Left lung (tissue), 4 donors: ENCODE measurements at regions not wholly inside any gene's neighbourhood (a gene's known extent, or its start where the extent isn't known, plus 50 kb on each side); places are given as distances from the start of the nearest gene placed in this dataset.

ENCODE experiments used
- ATAC-seq: fragments of 200-7000 bp; cut with Tn5 transposase; one replicate; pipeline ENCODE4 v1.9.1; 2020; ENCODE audit warnings: moderate library complexity
- DNase-seq, 4 donors: peaks; one replicate each; pipeline ENCODE4 v3.0.0-alpha.2; 2013 to 2020
- H3K27ac ChIP-seq, 2 donors: fragments of 200-600 bp; sonication (generic) in 1 of 2; one replicate each; pipeline versions ENCODE4 v1.5.0 to v1.8.0; 2020 to 2021
- H3K27me3 ChIP-seq, 2 donors: fragments of 200-600 bp; sonication (generic) in 1 of 2; one replicate each; pipeline versions ENCODE4 v1.5.0 to v1.8.0; 2020 to 2021
- H3K36me3 ChIP-seq, 2 donors: fragments of 200-600 bp; sonication (generic) in 1 of 2; one replicate each; pipeline versions ENCODE4 v1.5.0 to v1.8.0; 2020 to 2021
- H3K4me1 ChIP-seq, 2 donors: fragments of 200-600 bp; one replicate each; pipeline ENCODE4 v1.8.0; 2021
- H3K4me3 ChIP-seq, 2 donors: fragments of 200-600 bp; sonication (generic) in 1 of 2; one replicate each; pipeline versions ENCODE4 v1.5.0 to v1.8.0; 2020 to 2021; ENCODE audit warnings: mild to moderate bottlenecking in 1 of 2
- H3K9me3 ChIP-seq, 2 donors: fragments of 200-600 bp; sonication (generic) in 1 of 2; one replicate each; pipeline versions ENCODE4 v1.5.0 to v1.8.0; 2020 to 2021
- intact Hi-C, 2 donors: fragments of 100-400 bp; cut with DNase I; formaldehyde crosslinking; loops; one replicate each; pipeline versions ENCODE4 v1.11.2 to v1.14.2; 2022
- TF ChIP-seq, protein P1 (sequence below), 2 donors: fragments of 200-600 bp; sonication (generic) in 1 of 2; IDR thresholded peaks; one replicate each; pipeline versions ENCODE4 v1.5.0 to v1.8.0; 2021; ENCODE audit warnings: antibody characterized with exemption in 2 of 2
- donor health status: DM: no; HTN: yes; CAD: no.
- donor health status: DM: no; HTN: no; CAD: no.

- no peaks in the 10 kb centered on the region for H3K4me1 ChIP-seq
- no peaks in the 10 kb centered on the region for H3K9me3 ChIP-seq
- DNase-seq (peak in 1 of 4 donors; percentile 19), ATAC-seq (no peak)
- peaks cover 0 to 46% of the 10 kb centered on the region in 2 donors for H3K27me3 ChIP-seq
- no peaks in the 10 kb centered on the region for H3K36me3 ChIP-seq
- H3K27ac ChIP-seq = no peak overlapping the region
- H3K4me3 ChIP-seq = no peak overlapping the region
- intact Hi-C loops = no loop called here
- TF ChIP-seq, protein P1, sequence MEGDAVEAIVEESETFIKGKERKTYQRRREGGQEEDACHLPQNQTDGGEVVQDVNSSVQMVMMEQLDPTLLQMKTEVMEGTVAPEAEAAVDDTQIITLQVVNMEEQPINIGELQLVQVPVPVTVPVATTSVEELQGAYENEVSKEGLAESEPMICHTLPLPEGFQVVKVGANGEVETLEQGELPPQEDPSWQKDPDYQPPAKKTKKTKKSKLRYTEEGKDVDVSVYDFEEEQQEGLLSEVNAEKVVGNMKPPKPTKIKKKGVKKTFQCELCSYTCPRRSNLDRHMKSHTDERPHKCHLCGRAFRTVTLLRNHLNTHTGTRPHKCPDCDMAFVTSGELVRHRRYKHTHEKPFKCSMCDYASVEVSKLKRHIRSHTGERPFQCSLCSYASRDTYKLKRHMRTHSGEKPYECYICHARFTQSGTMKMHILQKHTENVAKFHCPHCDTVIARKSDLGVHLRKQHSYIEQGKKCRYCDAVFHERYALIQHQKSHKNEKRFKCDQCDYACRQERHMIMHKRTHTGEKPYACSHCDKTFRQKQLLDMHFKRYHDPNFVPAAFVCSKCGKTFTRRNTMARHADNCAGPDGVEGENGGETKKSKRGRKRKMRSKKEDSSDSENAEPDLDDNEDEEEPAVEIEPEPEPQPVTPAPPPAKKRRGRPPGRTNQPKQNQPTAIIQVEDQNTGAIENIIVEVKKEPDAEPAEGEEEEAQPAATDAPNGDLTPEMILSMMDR (IDR thresholded peaks at IDR 0.05) = no peak
Measured at GRCh38 chr1:4526747-4527146, 127.7 kb upstream of the AJAP1 start.

DNA sequence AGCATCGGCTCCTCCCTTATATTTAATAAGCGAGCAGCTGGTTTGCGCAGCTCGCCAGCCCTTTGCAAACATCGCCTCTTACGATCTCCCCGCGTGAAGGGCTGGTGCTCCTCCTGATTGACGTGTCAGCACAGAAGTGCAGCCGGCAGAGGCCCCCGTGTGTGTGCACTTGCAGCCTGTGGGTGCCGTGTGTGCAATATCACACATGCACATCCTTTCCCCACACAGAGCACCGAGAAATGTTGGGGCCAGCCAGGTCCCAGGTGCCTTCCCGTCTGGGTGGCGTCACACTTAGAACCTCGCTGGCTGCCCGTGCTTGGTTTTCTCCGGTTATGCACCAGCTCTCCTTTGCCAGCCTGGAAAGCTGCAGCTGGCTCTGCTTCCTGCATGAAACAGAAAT lies 126.6 kb upstream of the AJAP1 start:
- TF ChIP-seq, protein P1 (IDR thresholded peaks at IDR 0.05) = no peak
- no peaks in the 10 kb centered on the region for H3K36me3 ChIP-seq
- no peaks in the 10 kb centered on the region for H3K4me1 ChIP-seq
- H3K4me3 ChIP-seq = no peak overlapping the region
- peaks cover 0 to 50% of the 10 kb centered on the region in 2 donors for H3K27me3 ChIP-seq
- intact Hi-C loops = no loop called here
- DNase-seq = no peak
- H3K27ac ChIP-seq = no peak overlapping the region
- no peak for ATAC-seq
- H3K9me3 ChIP-seq = no peaks in the 10 kb centered on the region

DNA sequence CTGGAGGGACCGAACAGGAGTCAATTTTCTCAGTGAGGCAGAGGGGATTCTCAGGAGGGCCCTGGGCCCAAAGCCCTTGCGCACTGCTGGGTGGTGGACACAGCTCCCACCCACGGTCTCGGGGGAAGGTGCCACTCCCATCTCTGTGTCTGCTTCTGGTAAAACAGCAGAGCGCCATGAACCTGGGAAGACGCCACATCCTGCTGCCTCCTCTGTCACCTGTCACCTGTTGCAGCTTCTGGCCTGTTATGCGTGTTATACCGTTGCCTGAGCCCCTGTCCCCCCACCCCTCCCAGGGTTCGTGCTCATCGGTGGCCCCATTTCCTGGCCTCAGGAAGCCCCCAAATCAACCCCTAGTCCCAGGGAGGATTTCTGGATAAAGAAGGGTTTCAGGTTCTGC lies 125.8 kb upstream of the AJAP1 start:
- no peak overlapping the region for H3K27ac ChIP-seq

GRCh38 chr1:4529446-4530165 lies 124.8 kb upstream of the AJAP1 start:
- Histone ChIP-seq H3K27me3 (peaks cover 0 to 50% of the 10 kb centered on the region in 2 donors), H3K9me3 (no peaks in the 10 kb centered on the region), H3K4me1 (no peaks in the 10 kb centered on the region), H3K4me3 (no peak overlapping the region), H3K27ac (no peak overlapping the region), H3K36me3 (no peaks in the 10 kb centered on the region)
- DNase-seq = no peak
- TF ChIP-seq, protein P1 (IDR thresholded peaks at IDR 0.05) = no peak
- no peak for ATAC-seq
- intact Hi-C loops = no loop called here

More for the DNA sequence above, 125.8 kb upstream of the AJAP1 start:
- H3K4me3 ChIP-seq = no peak overlapping the region
- TF ChIP-seq, protein P1 (IDR thresholded peaks at IDR 0.05) = no peak
- no peaks in the 10 kb centered on the region for H3K36me3 ChIP-seq
- intact Hi-C loops = no loop called here
- no peaks in the 10 kb centered on the region for H3K4me1 ChIP-seq
- ATAC-seq = no peak
- DNase-seq = no peak
- H3K9me3 ChIP-seq = no peaks in the 10 kb centered on the region
- peaks cover 0 to 50% of the 10 kb centered on the region in 2 donors for H3K27me3 ChIP-seq

DNA sequence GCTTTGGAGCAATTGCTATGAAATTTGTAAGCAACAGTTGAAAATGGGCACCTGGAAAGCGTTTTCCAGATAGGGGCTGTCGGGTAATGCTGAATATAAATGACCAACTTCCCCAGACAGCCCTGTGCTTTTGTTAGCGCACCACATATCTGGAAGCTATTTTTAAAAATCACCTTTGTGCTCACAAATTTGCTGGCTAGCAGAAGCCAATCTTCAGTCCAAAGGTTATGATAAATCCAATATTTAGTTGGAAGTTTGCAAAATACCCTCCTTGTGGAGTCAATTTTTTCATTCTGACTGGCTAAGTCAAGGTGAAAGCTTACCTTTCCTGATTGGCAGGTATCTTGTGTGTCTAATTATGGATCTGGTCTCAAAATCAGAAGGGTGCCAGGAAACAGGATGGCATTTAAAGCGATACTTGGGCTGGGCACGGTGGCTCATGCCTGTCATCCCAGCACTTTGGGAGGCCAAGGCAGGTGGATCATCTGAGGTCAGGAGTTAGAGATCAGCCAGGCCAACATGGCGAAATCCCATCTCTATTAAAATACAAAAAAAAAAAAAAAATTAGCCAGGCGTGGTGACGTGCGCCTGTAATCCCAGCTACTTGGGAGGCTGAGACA lies 124.1 kb upstream of the AJAP1 start:
- Histone ChIP-seq H3K4me3 (no peak overlapping the region), H3K4me1 (no peaks in the 10 kb centered on the region), H3K9me3 (no peaks in the 10 kb centered on the region), H3K27ac (no peak overlapping the region), H3K36me3 (no peaks in the 10 kb centered on the region), H3K27me3 (peaks cover 0 to 50% of the 10 kb centered on the region in 2 donors)
- ATAC-seq (no peak), DNase-seq (no peak)
- intact Hi-C loops = no loop called here
- TF ChIP-seq, protein P1 (IDR thresholded peaks at IDR 0.05) = no peak
